ENCODE measurements at regions not wholly inside any gene's neighbourhood (a gene's known extent, or its start where the extent isn't known, plus 50 kb on each side); places are given as distances from the start of the nearest gene placed in this dataset.

- TF ChIP-seq, protein P1, sequence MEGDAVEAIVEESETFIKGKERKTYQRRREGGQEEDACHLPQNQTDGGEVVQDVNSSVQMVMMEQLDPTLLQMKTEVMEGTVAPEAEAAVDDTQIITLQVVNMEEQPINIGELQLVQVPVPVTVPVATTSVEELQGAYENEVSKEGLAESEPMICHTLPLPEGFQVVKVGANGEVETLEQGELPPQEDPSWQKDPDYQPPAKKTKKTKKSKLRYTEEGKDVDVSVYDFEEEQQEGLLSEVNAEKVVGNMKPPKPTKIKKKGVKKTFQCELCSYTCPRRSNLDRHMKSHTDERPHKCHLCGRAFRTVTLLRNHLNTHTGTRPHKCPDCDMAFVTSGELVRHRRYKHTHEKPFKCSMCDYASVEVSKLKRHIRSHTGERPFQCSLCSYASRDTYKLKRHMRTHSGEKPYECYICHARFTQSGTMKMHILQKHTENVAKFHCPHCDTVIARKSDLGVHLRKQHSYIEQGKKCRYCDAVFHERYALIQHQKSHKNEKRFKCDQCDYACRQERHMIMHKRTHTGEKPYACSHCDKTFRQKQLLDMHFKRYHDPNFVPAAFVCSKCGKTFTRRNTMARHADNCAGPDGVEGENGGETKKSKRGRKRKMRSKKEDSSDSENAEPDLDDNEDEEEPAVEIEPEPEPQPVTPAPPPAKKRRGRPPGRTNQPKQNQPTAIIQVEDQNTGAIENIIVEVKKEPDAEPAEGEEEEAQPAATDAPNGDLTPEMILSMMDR (IDR thresholded peaks at IDR 0.05; ENCODE audit: low read depth, low read length, poor library complexity, severe bottlenecking), result no peak
- TF ChIP-seq EZH2phosphoT487 (IDR thresholded peaks at IDR 0.05; ENCODE audit: borderline replicate concordance, low read length), result no peak
These were observed 963.3 kb upstream of the GRIA3 start for GRCh38 chrX:122220644-122221373.
